HepG2 (cell line): ENCODE measurements at regions not wholly inside any gene's neighbourhood (a gene's known extent, or its start where the extent isn't known, plus 50 kb on each side); places are given as distances from the start of the nearest gene placed in this dataset.

Experiments used
- ATAC-seq: fragments of 200-7000 bp; cut with Tn5 transposase; 3 replicates; pipeline ENCODE4 v1.9.1; 2020; ENCODE audit warnings: mild to moderate bottlenecking, moderate library complexity
- BruUV-seq: library from RNA; stranded (reverse); fragments of 400-500 nt; replicated peaks from 2 replicates; lab custom pipeline; 2021; lab: Mats Ljungman, UMichigan
- CTCF ChIA-PET: fragments of 300-600 bp; formaldehyde crosslinking; extraction: SDS; loops from one replicate; lab custom pipeline; 2021; ENCODE audit warnings: low total read pairs, inconsistent platforms, low intra/inter-chr PET ratio; lab: Yijun Ruan, JAX
- POLR2A ChIA-PET: fragments of 350-600 bp; sonication (Branson Sonifier 250); formaldehyde crosslinking; loops from one replicate; lab custom pipeline; 2020; ENCODE audit warnings: antibody characterized with exemption, inconsistent platforms; lab: Yijun Ruan, JAX
- DNase-seq: peaks from one replicate; pipeline ENCODE4 v3.0.0-alpha.2; 2015; ENCODE audit warnings: low spot score
- FAIRE-seq: peaks from 3 replicates; lab custom pipeline; 2011; peaks lifted over from hg19 to GRCh38; lab: Jason Lieb, UNC
- H2AFZ ChIP-seq: one replicate; pipeline ENCODE4 v1.6.1; 2011; ENCODE audit warnings: low read length, inconsistent platforms
- H3K27ac ChIP-seq: fragments of 300-600 bp; 3 replicates; pipeline ENCODE4 v1.8.0; 2011; ENCODE audit warnings: mixed run types, mild to moderate bottlenecking, mixed read lengths, low read length, inconsistent platforms; ENCODE audit not compliant: insufficient read depth; ENCODE audit errors: extremely low read length
- H3K27me3 ChIP-seq, 2 experiments: fragments of 200-600 bp in 1 of 2; 2 replicates in 1 of 2; 3 replicates in 1 of 2; pipeline versions ENCODE4 v1.6.0 to v1.8.0; 2011; ENCODE audit warnings: low read length in 2 of 2, mild to moderate bottlenecking in 2 of 2, moderate library complexity in 2 of 2, inconsistent platforms in 1 of 2; ENCODE audit not compliant: insufficient read depth in 2 of 2, control insufficient read depth in 1 of 2
- H3K36me3 ChIP-seq, 2 experiments: fragments of 200-600 bp in 1 of 2; replicated peaks in 1 of 2; 2 replicates in 1 of 2; 3 replicates in 1 of 2; pipeline versions ENCODE4 v1.5.1 to v1.8.0; 2011; ENCODE audit warnings: low read length in 2 of 2, inconsistent platforms in 1 of 2; ENCODE audit not compliant: insufficient read depth in 2 of 2, control insufficient read depth in 1 of 2
- H3K4me1 ChIP-seq: 2 replicates; pipeline ENCODE4 v1.5.1; 2012; ENCODE audit warnings: low read length, inconsistent platforms; ENCODE audit not compliant: insufficient read depth
- H3K4me2 ChIP-seq: 2 replicates; pipeline ENCODE4 v1.6.0; 2011; ENCODE audit warnings: low read depth, low read length, inconsistent platforms
- H3K4me3 ChIP-seq, 3 experiments: fragments of 200-600 bp in 1 of 3; sonication (generic), shearing (Covaris generic) in 1 of 3; replicated peaks in 1 of 3; 2 replicates each; pipeline ENCODE4 v1.5.1; 2011 to 2016; ENCODE audit warnings: low read length in 3 of 3, inconsistent platforms in 2 of 3, low read depth in 2 of 3, mild to moderate bottlenecking in 2 of 3, control low read depth in 1 of 3, mixed read lengths in 1 of 3; ENCODE audit not compliant: insufficient read depth in 1 of 3
- H3K79me2 ChIP-seq: one replicate; pipeline ENCODE4 v1.6.1; 2011; ENCODE audit warnings: low read length, inconsistent platforms; ENCODE audit not compliant: insufficient read depth
- H3K9ac ChIP-seq: 2 replicates; pipeline ENCODE4 v1.6.0; 2011; ENCODE audit warnings: mild to moderate bottlenecking, low read depth, low read length, inconsistent platforms; ENCODE audit not compliant: insufficient read depth
- H3K9me3 ChIP-seq: 2 replicates; pipeline ENCODE4 v1.5.1; 2012; ENCODE audit warnings: mild to moderate bottlenecking, low read length
- H4K20me1 ChIP-seq: 2 replicates; pipeline ENCODE4 v1.6.0; 2011; ENCODE audit warnings: inconsistent platforms, mild to moderate bottlenecking, low read length, moderate library complexity; ENCODE audit not compliant: insufficient read depth
- ATF3 ChIP-seq: sonication (generic); formaldehyde crosslinking; IDR thresholded peaks from 2 replicates; pipeline ENCODE4 v1.4.0; 2020; ENCODE audit warnings: missing genetic modification reagents
- CBX1 ChIP-seq: IDR thresholded peaks from one replicate; pipeline ENCODE4 v1.6.1; 2016; ENCODE audit warnings: antibody characterized with exemption, low read depth
- JUN ChIP-seq: sonication (generic); formaldehyde crosslinking; IDR thresholded peaks from 2 replicates; pipeline ENCODE4 v1.4.0; 2020; ENCODE audit warnings: mild to moderate bottlenecking, missing genetic modification reagents
- SKI ChIP-seq: fragments of 450-650 bp; IDR thresholded peaks from one replicate; pipeline ENCODE4 v1.6.1; 2018; ENCODE audit warnings: mild to moderate bottlenecking; ENCODE audit not compliant: partially characterized antibody
- WIZ ChIP-seq: sonication (generic); formaldehyde crosslinking; IDR thresholded peaks from 2 replicates; pipeline ENCODE4 v1.5.1; 2020; ENCODE audit warnings: mild to moderate bottlenecking, missing genetic modification reagents
- ZBTB10 ChIP-seq: sonication (generic); formaldehyde crosslinking; IDR thresholded peaks from 2 replicates; pipeline ENCODE4 v1.4.0; 2020; ENCODE audit warnings: missing genetic modification reagents, borderline replicate concordance
- ZBTB42 ChIP-seq: sonication (generic); formaldehyde crosslinking; IDR thresholded peaks from 2 replicates; pipeline ENCODE4 v1.5.0; 2020; ENCODE audit warnings: mild to moderate bottlenecking, missing genetic modification reagents
- ZFP37 ChIP-seq: sonication (generic); formaldehyde crosslinking; IDR thresholded peaks from 2 replicates; pipeline ENCODE4 v1.4.0; 2020; ENCODE audit warnings: missing genetic modification reagents, borderline replicate concordance
- ZNF10 ChIP-seq: sonication (generic); formaldehyde crosslinking; IDR thresholded peaks from 2 replicates; pipeline ENCODE4 v1.4.0; 2020; ENCODE audit warnings: mild to moderate bottlenecking, low read depth, missing genetic modification reagents, borderline replicate concordance
- ZNF432 ChIP-seq: sonication (generic); formaldehyde crosslinking; IDR thresholded peaks from 2 replicates; pipeline ENCODE4 v1.5.0; 2020; ENCODE audit warnings: missing genetic modification reagents, mild to moderate bottlenecking, borderline replicate concordance
- ZNF563 ChIP-seq: sonication (generic); formaldehyde crosslinking; IDR thresholded peaks from 2 replicates; pipeline ENCODE4 v1.8.0; 2022; ENCODE audit warnings: mild to moderate bottlenecking, moderate library complexity, missing genetic modification reagents
- ZNF839 ChIP-seq: sonication (generic); formaldehyde crosslinking; IDR thresholded peaks from 2 replicates; pipeline ENCODE4 v1.4.0; 2020; ENCODE audit warnings: missing genetic modification reagents, mild to moderate bottlenecking, borderline replicate concordance
- ZSCAN21 ChIP-seq: sonication (generic); formaldehyde crosslinking; IDR thresholded peaks from 2 replicates; pipeline ENCODE4 v1.8.0; 2022; ENCODE audit warnings: mild to moderate bottlenecking, missing genetic modification reagents, moderate library complexity, borderline replicate concordance
- WGBS: methylation state at CpG from one replicate; pipeline ENCODE4 v1.1.6; 2017; ENCODE audit warnings: low lambda C conversion rate; 5-methylcytosine and 5-hydroxymethylcytosine counted together
- in situ Hi-C: cut with HindIII; loops from 2 replicates; pipeline ENCODE4 v1.10.0; 2017; ENCODE audit warnings: low pct_unique_long_range_greater_than_20kb; ENCODE audit not compliant: extremely low pct_ligation_motif_present
- intact Hi-C: fragments of 100-400 bp; cut with micrococcal nuclease; formaldehyde crosslinking; loops from one replicate; pipeline ENCODE4 v1.10.0; 2022; ENCODE audit not compliant: unreplicated experiment

- ChIA-PET CTCF (no interaction called here), POLR2A (no interaction called here)
- H3K79me2 ChIP-seq: no peaks in the 10 kb centered on the region
- no peaks in the 10 kb centered on the region for H4K20me1 ChIP-seq
- BruUV-seq: no TSS peak
- WGBS: 0% methylated on average over 5 of the region's 5 CpGs
- DNase-seq (no peak), ATAC-seq (no peak), FAIRE-seq (no peak)
- H3K9me3 ChIP-seq: no peaks in the 10 kb centered on the region
- intact Hi-C loops: no loop called here
- TF ChIP-seq ZBTB42 (CRISPR knock-in tag) (no peak), ZNF563 (CRISPR knock-in tag) (no peak), CBX1 (no peak), JUN (no peak), ZBTB10 (CRISPR knock-in tag) (no peak), ZNF10 (CRISPR knock-in tag) (no peak), SKI (no peak), ZFP37 (no peak), ZNF839 (no peak), ZSCAN21 (CRISPR knock-in tag) (no peak), ATF3 (CRISPR knock-in tag) (no peak), WIZ (CRISPR knock-in tag) (no peak), ZNF432 (CRISPR knock-in tag) (no peak)
- H3K4me2 ChIP-seq: no peak overlapping the region
- H3K27ac ChIP-seq: no peak overlapping the region
- H3K27me3 ChIP-seq: no peaks in the 10 kb centered on the region
- H3K36me3 ChIP-seq: no peaks in the 10 kb centered on the region
- no peak overlapping the region for H3K4me3 ChIP-seq
- in situ Hi-C loops: no loop called here
- no peak overlapping the region for H3K9ac ChIP-seq
- no peak overlapping the region for H2AFZ ChIP-seq
- no peaks in the 10 kb centered on the region for H3K4me1 ChIP-seq
Measured at GRCh38 chr5:61687371-61687770, 355.3 kb downstream of the ZSWIM6 start.
